SU-DHL-6 (cell line): ENCODE measurements at regions not wholly inside any gene's neighbourhood (a gene's known extent, or its start where the extent isn't known, plus 50 kb on each side); places are given as distances from the start of the nearest gene placed in this dataset.

Experiments used
- H2AFZ ChIP-seq: fragments of 200-600 bp; sonication (generic); 2 replicates; pipeline ENCODE4 v1.6.1; 2014; ENCODE audit warnings: low read depth, mild to moderate bottlenecking, moderate library complexity, mixed read lengths, antibody characterized with exemption, low read length; ENCODE audit not compliant: severe bottlenecking
- H3F3A ChIP-seq: fragments of 200-600 bp; shearing (Covaris generic); 2 replicates; pipeline ENCODE4 v1.6.0; 2016; ENCODE audit warnings: antibody characterized with exemption, mild to moderate bottlenecking; ENCODE audit not compliant: insufficient read depth
- H3K27ac ChIP-seq: fragments of 200-600 bp; sonication (generic); 2 replicates; pipeline ENCODE4 v1.5.1; 2016; ENCODE audit warnings: low read depth, mild to moderate bottlenecking, low read length, moderate library complexity, mixed read lengths
- H3K27me3 ChIP-seq: fragments of 200-600 bp; sonication (generic), shearing (Covaris generic); 2 replicates; pipeline ENCODE4 v1.6.0; 2014; ENCODE audit warnings: mild to moderate bottlenecking, low read length
- H3K36me3 ChIP-seq: fragments of 200-600 bp; sonication (generic); 2 replicates; pipeline ENCODE4 v1.6.1; 2014; ENCODE audit warnings: mild to moderate bottlenecking, low read length, mixed read lengths
- H3K4me2 ChIP-seq: fragments of 300-600, 200-600 bp; shearing (Covaris generic), sonication (generic); 2 replicates; pipeline ENCODE4 v1.6.0; 2014; ENCODE audit warnings: low read length, low read depth, mild to moderate bottlenecking; ENCODE audit not compliant: poor library complexity, severe bottlenecking
- H3K4me3 ChIP-seq: fragments of 200-600 bp; sonication (generic); 2 replicates; pipeline ENCODE4 v1.5.1; 2014; ENCODE audit warnings: antibody characterized with exemption, low read length, mild to moderate bottlenecking, mixed read lengths; ENCODE audit not compliant: insufficient read depth, poor library complexity, severe bottlenecking
- H3K79me2 ChIP-seq: fragments of 200-600 bp; sonication (generic); 2 replicates; pipeline ENCODE4 v1.6.1; 2014; ENCODE audit warnings: mild to moderate bottlenecking, low read length, moderate library complexity; ENCODE audit not compliant: insufficient read depth
- H3K9ac ChIP-seq: fragments of 200-600 bp; sonication (generic); 2 replicates; pipeline ENCODE4 v1.7.0; 2014; ENCODE audit warnings: mild to moderate bottlenecking, low read length
- H3K9me2 ChIP-seq: fragments of 200-600 bp; sonication (generic); replicated peaks from 2 replicates; pipeline ENCODE4 v1.6.1; 2014; ENCODE audit warnings: low read length; ENCODE audit not compliant: insufficient read depth
- H3K9me3 ChIP-seq: fragments of 200-600 bp; sonication (generic); 2 replicates; pipeline ENCODE4 v1.6.1; 2014; ENCODE audit warnings: low read length, mixed read lengths; ENCODE audit not compliant: insufficient read depth
- H4K20me1 ChIP-seq: fragments of 200-600 bp; sonication (generic); 2 replicates; pipeline ENCODE4 v1.6.1; 2014; ENCODE audit warnings: low read depth, mild to moderate bottlenecking, antibody characterized with exemption, low read length, moderate library complexity, mixed read lengths
- EZH2phosphoT487 ChIP-seq: fragments of 200-600 bp; sonication (generic), shearing (Covaris generic); conservative IDR thresholded peaks from 2 replicates; pipeline ENCODE4 v1.6.1; 2018; ENCODE audit warnings: mild to moderate bottlenecking, antibody characterized with exemption, low read length, moderate library complexity, mixed read lengths
- TF ChIP-seq, protein P1 (sequence below): fragments of 200-600 bp; sonication (generic); IDR thresholded peaks from one replicate; pipeline ENCODE4 v1.5.1; 2017; ENCODE audit warnings: antibody characterized with exemption, mild to moderate bottlenecking, low read length, moderate library complexity; ENCODE audit not compliant: insufficient read depth, poor library complexity, severe bottlenecking

DNA sequence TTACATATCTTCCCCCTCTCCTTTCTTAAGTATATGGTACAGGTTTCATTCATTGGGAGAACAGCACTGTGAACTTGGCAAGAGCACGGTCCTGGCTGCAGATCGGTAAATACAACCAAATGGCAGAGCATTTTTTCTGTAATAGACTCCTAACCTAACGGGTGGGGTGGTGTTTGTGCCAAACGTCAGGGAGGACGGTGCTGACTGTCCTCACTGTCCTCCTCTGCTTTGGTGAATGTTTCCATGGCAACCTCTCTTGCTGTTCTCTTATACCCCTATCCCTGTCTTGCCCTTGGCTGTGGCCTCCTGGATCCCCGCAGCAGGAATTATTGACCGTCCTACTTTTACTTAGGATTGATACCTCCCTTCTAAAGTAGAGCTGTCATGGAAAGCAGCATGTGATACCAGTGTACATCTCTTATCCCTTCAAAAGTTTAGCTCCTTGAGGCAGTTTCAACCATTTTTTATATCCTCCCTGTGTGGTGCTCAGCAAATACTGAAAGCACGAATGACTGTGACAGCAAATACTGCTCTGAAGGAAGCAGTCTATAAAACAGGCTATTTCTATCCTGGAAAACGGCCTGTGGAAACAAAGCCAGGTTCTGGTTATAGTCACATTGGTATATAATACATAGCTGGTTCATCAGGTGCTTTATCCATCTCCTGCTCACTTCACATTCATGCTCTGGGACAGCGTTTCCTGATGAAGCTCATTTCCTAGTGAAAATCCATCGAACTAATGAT, 275.4 kb upstream of the C2CD4B start:
- Histone ChIP-seq H2AFZ (no peak overlapping the region), H3K9ac (no peak overlapping the region), H3K4me3 (no peak overlapping the region), H3K36me3 (no peaks in the 10 kb centered on the region), H3K9me2 (no peaks in the 10 kb centered on the region), H3K4me2 (no peak overlapping the region), H3K27me3 (no peaks in the 10 kb centered on the region), H3K79me2 (no peaks in the 10 kb centered on the region), H3F3A (no peaks in the 10 kb centered on the region), H3K9me3 (no peaks in the 10 kb centered on the region), H4K20me1 (no peaks in the 10 kb centered on the region), H3K27ac (no peak overlapping the region)
- TF ChIP-seq, protein P1, sequence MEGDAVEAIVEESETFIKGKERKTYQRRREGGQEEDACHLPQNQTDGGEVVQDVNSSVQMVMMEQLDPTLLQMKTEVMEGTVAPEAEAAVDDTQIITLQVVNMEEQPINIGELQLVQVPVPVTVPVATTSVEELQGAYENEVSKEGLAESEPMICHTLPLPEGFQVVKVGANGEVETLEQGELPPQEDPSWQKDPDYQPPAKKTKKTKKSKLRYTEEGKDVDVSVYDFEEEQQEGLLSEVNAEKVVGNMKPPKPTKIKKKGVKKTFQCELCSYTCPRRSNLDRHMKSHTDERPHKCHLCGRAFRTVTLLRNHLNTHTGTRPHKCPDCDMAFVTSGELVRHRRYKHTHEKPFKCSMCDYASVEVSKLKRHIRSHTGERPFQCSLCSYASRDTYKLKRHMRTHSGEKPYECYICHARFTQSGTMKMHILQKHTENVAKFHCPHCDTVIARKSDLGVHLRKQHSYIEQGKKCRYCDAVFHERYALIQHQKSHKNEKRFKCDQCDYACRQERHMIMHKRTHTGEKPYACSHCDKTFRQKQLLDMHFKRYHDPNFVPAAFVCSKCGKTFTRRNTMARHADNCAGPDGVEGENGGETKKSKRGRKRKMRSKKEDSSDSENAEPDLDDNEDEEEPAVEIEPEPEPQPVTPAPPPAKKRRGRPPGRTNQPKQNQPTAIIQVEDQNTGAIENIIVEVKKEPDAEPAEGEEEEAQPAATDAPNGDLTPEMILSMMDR, result no peak

DNA sequence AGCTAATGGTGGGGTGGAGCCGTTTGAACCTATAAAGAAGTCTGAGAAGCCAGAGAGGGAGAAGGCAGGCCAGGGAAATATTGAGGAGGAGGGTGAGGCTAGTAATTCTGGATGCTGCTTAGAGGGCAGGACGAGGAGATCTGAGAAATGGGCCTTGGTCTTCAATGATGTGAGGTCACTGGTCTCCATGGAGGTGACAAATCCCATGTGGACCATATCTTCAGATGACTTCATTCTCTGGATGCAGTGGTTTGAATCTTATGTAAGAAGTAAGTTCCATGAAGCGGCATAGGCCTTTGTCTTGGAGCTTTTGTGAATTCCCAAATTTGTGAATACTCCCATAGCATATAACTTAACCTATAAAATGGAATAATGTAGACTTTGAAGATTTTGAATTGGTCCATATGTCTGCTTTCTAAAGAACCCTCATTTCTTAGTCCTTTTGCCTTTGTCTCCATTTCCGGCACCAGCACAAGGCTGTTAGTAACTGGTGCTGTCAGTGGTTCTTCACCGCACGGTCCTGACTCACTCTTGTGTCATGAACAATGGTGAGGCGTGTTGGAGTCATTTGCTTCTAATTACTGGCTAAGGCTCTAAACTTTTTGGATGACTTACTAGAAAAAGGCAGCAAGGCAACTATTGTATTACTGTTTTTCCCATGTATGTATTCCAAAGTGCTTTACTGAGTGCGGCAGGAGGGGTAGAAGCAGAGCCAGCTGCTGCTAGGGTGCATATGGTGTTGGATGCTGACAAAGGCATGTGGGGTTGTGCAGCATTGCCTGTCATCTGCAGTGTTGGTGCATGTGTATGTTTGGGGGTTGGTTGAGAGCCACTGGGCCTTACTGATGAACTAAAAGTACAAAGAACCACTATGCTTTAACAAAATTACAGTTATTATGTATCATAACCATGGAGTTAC, 279.3 kb upstream of the C2CD4B start:
- Histone ChIP-seq H3K9me2 (no peaks in the 10 kb centered on the region), H4K20me1 (no peaks in the 10 kb centered on the region), H3K27ac (no peak overlapping the region), H3F3A (no peaks in the 10 kb centered on the region), H3K4me2 (no peak overlapping the region), H3K27me3 (no peaks in the 10 kb centered on the region), H3K79me2 (no peaks in the 10 kb centered on the region), H3K9ac (no peak overlapping the region), H3K36me3 (no peaks in the 10 kb centered on the region), H3K9me3 (no peaks in the 10 kb centered on the region), H2AFZ (no peak overlapping the region), H3K4me3 (no peak overlapping the region)
- TF ChIP-seq, protein P1, result no peak
- TF ChIP-seq EZH2phosphoT487, result no peak

DNA sequence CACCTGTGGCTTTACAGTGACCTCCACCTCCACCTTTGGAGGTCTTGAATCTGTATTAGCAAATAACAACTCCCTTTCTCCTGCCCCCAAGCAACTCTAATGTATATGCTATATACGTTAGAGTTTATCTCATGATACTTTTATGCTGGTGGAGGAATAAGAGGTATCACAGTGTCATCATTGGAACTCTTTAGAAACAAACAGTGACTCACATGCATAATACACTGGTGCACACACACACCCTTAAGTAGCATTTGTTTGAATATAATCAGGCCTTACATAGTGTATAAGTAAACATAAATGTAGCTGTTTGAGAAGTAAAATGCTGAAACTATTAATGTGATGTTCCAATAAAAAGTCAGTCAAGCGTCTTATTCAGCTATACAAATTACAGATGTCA, 280.2 kb upstream of the C2CD4B start:
- H3K27me3 ChIP-seq, result no peaks in the 10 kb centered on the region

More for the DNA sequence above, 280.2 kb upstream of the C2CD4B start:
- H3K9ac ChIP-seq, result no peak overlapping the region
- H3K4me3 ChIP-seq, result no peak overlapping the region
- no peaks in the 10 kb centered on the region for H3K36me3 ChIP-seq
- H3F3A ChIP-seq, result no peaks in the 10 kb centered on the region
- TF ChIP-seq, protein P1, result no peak
- TF ChIP-seq EZH2phosphoT487, result no peak
- no peaks in the 10 kb centered on the region for H4K20me1 ChIP-seq
- H2AFZ ChIP-seq, result no peak overlapping the region
- no peaks in the 10 kb centered on the region for H3K9me2 ChIP-seq
- H3K27ac ChIP-seq, result no peak overlapping the region
- no peak overlapping the region for H3K4me2 ChIP-seq
- no peaks in the 10 kb centered on the region for H3K9me3 ChIP-seq
- no peaks in the 10 kb centered on the region for H3K79me2 ChIP-seq
